ENCODE measurements at regions not wholly inside any gene's neighbourhood (a gene's known extent, or its start where the extent isn't known, plus 50 kb on each side); places are given as distances from the start of the nearest gene placed in this dataset.

- no peak for DNase-seq
These were observed 55.2 kb upstream of the KCNH8 start for GRCh38 chr3:19093084-19093483.

GRCh38 chr3:19077388-19077787 is 70.9 kb upstream of the KCNH8 start:
- no peak for DNase-seq

GRCh38 chr3:19075037-19075436 is 73.3 kb upstream of the KCNH8 start:
- DNase-seq, result no peak

GRCh38 chr3:19074257-19074900 is 73.9 kb upstream of the KCNH8 start:
- no peak for DNase-seq

- DNase-seq, result no peak
These were observed 74.8 kb upstream of the KCNH8 start for GRCh38 chr3:19073341-19074105.

GRCh38 chr3:19070325-19070724 is 78.0 kb upstream of the KCNH8 start:
- no peak for DNase-seq

GRCh38 chr3:19065027-19065426 is 83.3 kb upstream of the KCNH8 start:
- DNase-seq, result peak; percentile 4

GRCh38 chr3:19063936-19064335 is 84.4 kb upstream of the KCNH8 start:
- no peak for DNase-seq

- no peak for DNase-seq
These were observed 87.9 kb upstream of the KCNH8 start for GRCh38 chr3:19060404-19060803.

GRCh38 chr3:19052874-19053273 is 95.4 kb upstream of the KCNH8 start:
- no peak for DNase-seq

- no peak for DNase-seq
These were observed 101.9 kb upstream of the KCNH8 start for GRCh38 chr3:19046440-19046839.

- DNase-seq, result no peak
These were observed 117.8 kb upstream of the KCNH8 start for GRCh38 chr3:19030522-19030839.

- no peak for DNase-seq
These were observed 118.3 kb upstream of the KCNH8 start for GRCh38 chr3:19029837-19030521.

GRCh38 chr3:19025441-19025840 is 122.9 kb upstream of the KCNH8 start:
- DNase-seq, result no peak

GRCh38 chr3:19022546-19022945 is 125.8 kb upstream of the KCNH8 start:
- DNase-seq, result no peak

GRCh38 chr3:19016851-19017250 is 131.5 kb upstream of the KCNH8 start:
- no peak for DNase-seq

GRCh38 chr3:19013879-19014278 is 134.4 kb upstream of the KCNH8 start:
- DNase-seq, result no peak

GRCh38 chr3:19012846-19013245 is 135.5 kb upstream of the KCNH8 start:
- DNase-seq, result no peak

- DNase-seq, result peak; percentile 10
These were observed 145.7 kb upstream of the KCNH8 start for GRCh38 chr3:19002606-19003005.

- DNase-seq, result no peak
These were observed 150.2 kb upstream of the KCNH8 start for GRCh38 chr3:18998069-18998468.

GRCh38 chr3:18992709-18993108 is 155.6 kb upstream of the KCNH8 start:
- no peak for DNase-seq

GRCh38 chr3:18989237-18989795 is 159.0 kb upstream of the KCNH8 start:
- DNase-seq, result no peak
